ENCODE measurements at regions not wholly inside any gene's neighbourhood (a gene's known extent, or its start where the extent isn't known, plus 50 kb on each side); places are given as distances from the start of the nearest gene placed in this dataset.

- Mint-ChIP-seq H3K27ac (no peak overlapping the region), H3K27me3 (no peaks in the 10 kb centered on the region), H3K9me3 (peaks cover 4% of the 10 kb centered on the region), H3K4me3 (no peak overlapping the region), H3K36me3 (ENCODE audit: low read depth) (no peaks in the 10 kb centered on the region), H3K4me1 (no peaks in the 10 kb centered on the region)
- intact Hi-C loops (cut with micrococcal nuclease), result no loop called here
- TF ChIP-seq, protein P1, sequence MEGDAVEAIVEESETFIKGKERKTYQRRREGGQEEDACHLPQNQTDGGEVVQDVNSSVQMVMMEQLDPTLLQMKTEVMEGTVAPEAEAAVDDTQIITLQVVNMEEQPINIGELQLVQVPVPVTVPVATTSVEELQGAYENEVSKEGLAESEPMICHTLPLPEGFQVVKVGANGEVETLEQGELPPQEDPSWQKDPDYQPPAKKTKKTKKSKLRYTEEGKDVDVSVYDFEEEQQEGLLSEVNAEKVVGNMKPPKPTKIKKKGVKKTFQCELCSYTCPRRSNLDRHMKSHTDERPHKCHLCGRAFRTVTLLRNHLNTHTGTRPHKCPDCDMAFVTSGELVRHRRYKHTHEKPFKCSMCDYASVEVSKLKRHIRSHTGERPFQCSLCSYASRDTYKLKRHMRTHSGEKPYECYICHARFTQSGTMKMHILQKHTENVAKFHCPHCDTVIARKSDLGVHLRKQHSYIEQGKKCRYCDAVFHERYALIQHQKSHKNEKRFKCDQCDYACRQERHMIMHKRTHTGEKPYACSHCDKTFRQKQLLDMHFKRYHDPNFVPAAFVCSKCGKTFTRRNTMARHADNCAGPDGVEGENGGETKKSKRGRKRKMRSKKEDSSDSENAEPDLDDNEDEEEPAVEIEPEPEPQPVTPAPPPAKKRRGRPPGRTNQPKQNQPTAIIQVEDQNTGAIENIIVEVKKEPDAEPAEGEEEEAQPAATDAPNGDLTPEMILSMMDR (IDR thresholded peaks at IDR 0.05), result no peak
- DNase-seq (no peak), ATAC-seq (ENCODE audit: low read depth) (no peak)
- ChIA-PET CTCF (no interaction called here), POLR2A (no interaction called here)
These were observed 69.8 kb upstream of the MYCN start for GRCh38 chr2:15870565-15870964.

GRCh38 chr2:15871239-15871783 lies 69.0 kb upstream of the MYCN start:
- no peaks in the 10 kb centered on the region for H3K4me1 Mint-ChIP-seq
- ChIA-PET POLR2A (no interaction called here), CTCF (no interaction called here)
- intact Hi-C loops (cut with micrococcal nuclease), result no loop called here
- H3K4me3 Mint-ChIP-seq, result no peak overlapping the region
- H3K9me3 Mint-ChIP-seq, result peaks cover 4% of the 10 kb centered on the region
- H3K27me3 Mint-ChIP-seq, result no peaks in the 10 kb centered on the region
- no peaks in the 10 kb centered on the region for H3K36me3 Mint-ChIP-seq (ENCODE audit: low read depth)
- ATAC-seq (ENCODE audit: low read depth) (no peak), DNase-seq (no peak)
- no peak overlapping the region for H3K27ac Mint-ChIP-seq
- TF ChIP-seq, protein P1 (IDR thresholded peaks at IDR 0.05), result no peak

DNA sequence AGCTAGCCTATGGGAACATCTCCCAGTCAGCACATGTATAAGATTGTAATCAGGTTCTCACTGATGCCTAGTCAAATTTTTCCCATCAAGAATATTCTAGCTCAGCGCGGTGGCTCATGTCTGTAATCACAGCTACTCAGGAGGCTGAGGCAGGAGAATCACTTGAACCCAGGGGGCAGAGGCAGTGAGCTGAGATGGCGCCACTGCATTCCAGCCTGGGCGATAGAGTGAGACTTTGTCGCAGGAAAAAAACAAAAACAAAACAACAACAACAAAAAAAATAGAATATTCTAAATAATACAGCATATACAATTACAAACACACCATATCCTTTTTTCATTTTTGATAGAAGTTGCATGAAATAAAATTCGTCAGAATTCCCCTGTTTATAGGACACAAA lies 67.5 kb upstream of the MYCN start:
- TF ChIP-seq, protein P1 (IDR thresholded peaks at IDR 0.05), result no peak
- Mint-ChIP-seq H3K27ac (no peak overlapping the region), H3K4me1 (no peaks in the 10 kb centered on the region), H3K4me3 (no peak overlapping the region), H3K36me3 (ENCODE audit: low read depth) (no peaks in the 10 kb centered on the region), H3K9me3 (peaks cover 2% of the 10 kb centered on the region), H3K27me3 (no peaks in the 10 kb centered on the region)
- DNase-seq (no peak), ATAC-seq (ENCODE audit: low read depth) (no peak)
- CTCF ChIA-PET, result no interaction called here
- intact Hi-C loops (cut with micrococcal nuclease), result no loop called here
- POLR2A ChIA-PET, result no interaction called here

DNA sequence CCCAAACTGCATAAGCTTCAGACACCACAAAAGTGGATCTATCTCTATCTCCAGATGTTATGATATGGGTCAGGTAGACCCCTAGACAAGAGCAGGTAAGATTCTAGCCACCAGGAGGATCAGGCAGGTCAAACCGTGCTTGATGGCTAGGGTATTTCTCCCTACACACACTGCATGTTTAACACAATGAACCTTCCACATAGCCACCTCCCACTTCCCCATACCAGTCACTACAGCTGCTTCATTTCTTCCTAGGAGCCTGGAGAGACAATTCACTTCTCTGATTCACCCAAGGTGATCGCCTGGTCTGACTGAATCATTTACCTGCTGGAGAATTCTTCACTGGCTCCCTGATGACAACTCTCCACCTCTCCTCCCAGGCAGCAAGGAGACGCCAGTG lies 66.0 kb upstream of the MYCN start:
- intact Hi-C loops (cut with micrococcal nuclease), result no loop called here
- DNase-seq, result no peak
- no peak overlapping the region for H3K27ac Mint-ChIP-seq
- H3K36me3 Mint-ChIP-seq (ENCODE audit: low read depth), result no peaks in the 10 kb centered on the region
- no peaks in the 10 kb centered on the region for H3K27me3 Mint-ChIP-seq
- peaks cover 2% of the 10 kb centered on the region for H3K9me3 Mint-ChIP-seq
- ATAC-seq (ENCODE audit: low read depth), result no peak
- no peak overlapping the region for H3K4me3 Mint-ChIP-seq
- POLR2A ChIA-PET, result no interaction called here
- TF ChIP-seq, protein P1 (IDR thresholded peaks at IDR 0.05), result no peak
- CTCF ChIA-PET, result no interaction called here
- H3K4me1 Mint-ChIP-seq, result no peaks in the 10 kb centered on the region

- Mint-ChIP-seq H3K27me3 (no peaks in the 10 kb centered on the region), H3K36me3 (ENCODE audit: low read depth) (no peaks in the 10 kb centered on the region), H3K4me1 (no peaks in the 10 kb centered on the region), H3K27ac (no peak overlapping the region), H3K9me3 (peaks cover 2% of the 10 kb centered on the region), H3K4me3 (no peak overlapping the region)
- TF ChIP-seq, protein P1 (IDR thresholded peaks at IDR 0.05), result no peak
- ChIA-PET POLR2A (no interaction called here), CTCF (no interaction called here)
- ATAC-seq (ENCODE audit: low read depth), result no peak
- intact Hi-C loops (cut with micrococcal nuclease), result no loop called here
- DNase-seq, result no peak
These were observed 65.2 kb upstream of the MYCN start for GRCh38 chr2:15874854-15875804.

Data from activated B cell treated with CpG ODN at 0.5 μM for 24 hours (primary cell).